GM19324 (cell line): ENCODE measurements at regions not wholly inside any gene's neighbourhood (a gene's known extent, or its start where the extent isn't known, plus 50 kb on each side); places are given as distances from the start of the nearest gene placed in this dataset.
"Not testable (repeated sequence)": the region's sequence is repeated elsewhere in the genome, so short reads cannot be mapped to it uniquely, and the experiment has no call there.

Source experiments
- ATAC-seq: cut with Tn5 transposase; IDR thresholded peaks from one replicate; pipeline ENCODE4 v1.9.1; 2021; ENCODE audit warnings: mild to moderate bottlenecking, moderate library complexity; ENCODE audit not compliant: unreplicated experiment, low FRiP score

- not testable (repeated sequence) for ATAC-seq
Measured at GRCh38 chr18:1388468-1388867, 483.8 kb downstream of the ADCYAP1 start.

DNA sequence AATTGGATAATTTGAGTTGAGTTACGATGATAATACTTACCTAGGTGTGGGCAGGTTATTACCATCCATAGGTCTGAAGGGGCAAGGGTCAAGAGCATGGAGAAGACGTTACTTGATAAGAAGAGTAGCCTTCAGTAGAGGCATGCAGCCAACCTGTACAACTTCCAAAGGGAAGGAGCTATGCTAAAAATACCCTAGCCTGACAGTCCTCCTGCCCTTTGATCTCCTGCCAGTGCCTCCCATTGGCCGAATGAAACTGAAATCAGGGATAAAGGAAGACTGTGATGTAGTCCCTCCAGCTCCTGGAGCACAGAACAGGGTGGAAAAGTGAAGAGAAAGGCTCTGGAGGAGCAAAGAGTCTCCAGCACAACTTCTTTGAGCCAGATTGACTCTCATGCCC, 487.4 kb downstream of the ADCYAP1 start:
- no peak for ATAC-seq

DNA sequence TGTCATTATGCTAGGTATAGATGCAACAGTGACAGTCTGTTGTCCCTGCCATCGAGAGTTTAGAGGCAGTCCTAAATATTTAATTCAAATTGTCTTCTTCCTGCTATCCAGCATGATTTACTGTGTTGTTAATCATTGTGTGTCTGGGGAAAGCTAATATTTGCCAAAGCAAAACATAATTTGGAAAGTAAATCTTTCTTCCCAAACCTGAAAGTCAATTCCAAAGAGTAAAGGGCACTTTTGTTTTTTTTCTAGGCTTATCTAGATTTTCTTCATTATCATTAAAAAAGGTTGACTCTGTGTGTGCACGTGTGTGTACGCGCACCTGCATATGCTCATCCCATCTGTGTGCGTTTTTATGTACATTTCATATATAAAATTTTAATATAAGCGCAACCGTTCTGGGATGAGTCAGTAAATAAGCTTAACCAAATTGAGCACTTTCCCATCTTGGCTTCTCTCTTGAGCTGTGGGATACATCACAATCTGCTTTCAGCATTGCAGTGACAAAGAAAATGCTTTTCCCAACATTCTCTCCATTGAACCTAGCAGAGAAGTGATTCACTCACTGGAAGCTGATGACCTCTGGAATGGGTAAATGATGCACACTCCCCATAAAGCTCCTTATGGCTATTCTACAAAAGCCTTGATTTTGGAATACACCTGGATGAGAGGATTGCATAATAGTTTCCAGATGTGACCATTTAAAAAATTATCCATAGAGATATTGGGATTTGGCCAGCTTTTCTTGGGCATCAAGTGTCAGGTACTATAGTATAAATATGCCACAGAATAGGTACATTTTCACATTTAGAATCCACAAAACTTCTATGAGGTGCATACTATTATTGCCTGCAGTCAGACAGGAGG, 488.4 kb downstream of the ADCYAP1 start:
- no peak for ATAC-seq

DNA sequence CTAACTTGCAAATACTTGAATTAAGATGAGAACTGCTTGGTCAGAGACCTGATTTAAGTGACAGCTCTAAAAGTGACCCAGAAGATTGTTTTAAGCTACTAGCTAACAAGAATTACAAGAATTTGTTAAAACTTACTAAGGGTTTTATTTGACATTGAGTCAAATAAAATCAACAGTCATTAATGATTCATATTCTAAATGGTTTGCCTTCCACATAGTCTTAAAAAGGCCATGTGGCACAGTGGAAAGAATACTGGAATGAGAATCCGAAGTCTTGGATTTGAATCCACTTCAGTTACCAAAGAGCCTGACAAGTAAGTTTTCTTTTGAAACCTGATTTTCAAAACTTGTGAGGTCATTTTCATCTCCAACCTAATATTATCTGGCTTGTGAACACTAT, 489.3 kb downstream of the ADCYAP1 start:
- ATAC-seq: no peak

DNA sequence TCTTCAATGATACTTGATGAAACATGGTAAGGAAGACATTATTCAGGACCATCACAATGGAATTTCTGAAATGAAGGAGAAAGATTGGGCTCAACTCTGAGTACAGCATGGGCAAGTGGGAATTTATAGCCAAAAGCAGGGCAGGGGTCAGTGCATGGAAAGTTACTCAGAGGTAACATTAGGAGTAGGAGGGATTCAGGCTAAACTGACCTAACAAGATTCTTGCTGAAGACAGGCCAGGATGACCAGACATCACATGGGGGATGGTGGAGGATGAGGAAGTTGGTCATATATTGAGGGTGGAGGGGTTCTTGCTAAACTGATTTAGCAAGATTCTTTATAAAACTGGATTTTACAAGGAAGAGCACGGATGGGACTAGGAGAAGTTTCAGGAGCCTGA, 489.8 kb downstream of the ADCYAP1 start:
- no peak for ATAC-seq

GRCh38 chr18:1394966-1395365, 490.3 kb downstream of the ADCYAP1 start:
- no peak for ATAC-seq

- ATAC-seq: no peak
Measured at GRCh38 chr18:1408376-1408775, 503.7 kb downstream of the ADCYAP1 start.

DNA sequence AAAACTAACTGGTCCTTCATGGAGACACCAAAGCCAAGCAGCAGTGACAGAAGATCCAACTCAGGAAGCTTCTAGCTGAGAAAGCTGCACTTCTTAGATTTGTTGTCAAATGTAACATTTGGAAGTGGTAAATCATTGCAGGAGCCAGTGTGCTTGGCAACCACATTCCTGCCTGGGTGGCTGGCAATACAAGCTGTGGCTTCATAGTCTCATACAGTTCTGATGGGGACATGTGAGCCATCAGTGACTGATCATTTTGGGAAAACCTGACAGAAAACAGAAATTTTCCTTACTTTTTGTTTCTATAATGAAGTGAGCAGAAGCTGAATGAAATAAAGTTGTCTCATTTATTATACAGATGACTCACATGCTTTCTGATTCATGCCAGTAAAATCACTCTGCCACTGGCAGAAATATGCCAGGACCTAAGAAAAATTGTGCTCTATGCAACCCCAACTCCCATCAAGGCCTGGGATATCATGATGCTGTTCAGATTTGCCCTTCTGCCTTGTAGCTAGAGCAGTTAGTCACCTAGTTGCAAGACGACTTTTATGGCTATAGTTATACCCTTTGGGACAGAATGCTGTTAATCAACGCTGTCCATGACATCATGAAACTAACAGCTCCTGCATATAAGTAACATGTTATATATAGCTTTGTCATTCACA, 508.1 kb downstream of the ADCYAP1 start:
- no peak for ATAC-seq

DNA sequence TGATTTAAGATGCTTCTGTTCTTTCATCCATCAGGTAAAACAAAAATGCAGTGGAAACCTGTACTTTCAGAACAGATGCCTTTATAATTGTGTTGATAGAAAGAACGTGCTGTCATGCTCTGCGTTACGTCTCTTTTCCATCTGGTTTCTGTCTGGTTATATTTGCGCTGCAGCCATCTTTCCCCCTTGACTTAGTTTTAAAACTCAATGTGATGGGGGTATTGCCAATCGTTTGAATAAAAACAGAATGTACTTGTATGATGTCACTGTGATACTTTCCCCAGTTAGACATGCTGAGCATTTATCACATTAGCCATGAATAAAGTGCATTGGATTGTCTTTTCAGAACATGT, 508.6 kb downstream of the ADCYAP1 start:
- ATAC-seq: no peak

GRCh38 chr18:1416074-1416473, 511.4 kb downstream of the ADCYAP1 start:
- ATAC-seq: no peak

DNA sequence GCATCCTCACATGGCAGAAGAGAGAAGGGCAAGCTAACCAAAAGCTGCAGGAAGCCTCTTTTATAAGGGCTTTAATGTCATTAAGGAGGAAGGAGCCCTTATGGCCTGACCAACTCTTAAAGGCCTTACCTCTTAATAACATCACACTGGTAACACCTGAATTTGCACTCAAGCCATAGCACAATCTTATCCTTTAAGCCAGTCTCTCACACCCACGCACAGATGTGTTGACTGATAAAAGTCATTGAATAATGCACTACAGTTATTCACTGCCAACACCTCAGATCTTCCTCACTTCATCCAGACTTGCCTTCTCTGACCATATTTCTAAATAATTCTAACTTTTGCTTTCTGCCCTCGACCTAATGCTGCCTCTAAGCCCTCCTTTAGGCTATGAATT, 516.8 kb downstream of the ADCYAP1 start:
- ATAC-seq: no peak

DNA sequence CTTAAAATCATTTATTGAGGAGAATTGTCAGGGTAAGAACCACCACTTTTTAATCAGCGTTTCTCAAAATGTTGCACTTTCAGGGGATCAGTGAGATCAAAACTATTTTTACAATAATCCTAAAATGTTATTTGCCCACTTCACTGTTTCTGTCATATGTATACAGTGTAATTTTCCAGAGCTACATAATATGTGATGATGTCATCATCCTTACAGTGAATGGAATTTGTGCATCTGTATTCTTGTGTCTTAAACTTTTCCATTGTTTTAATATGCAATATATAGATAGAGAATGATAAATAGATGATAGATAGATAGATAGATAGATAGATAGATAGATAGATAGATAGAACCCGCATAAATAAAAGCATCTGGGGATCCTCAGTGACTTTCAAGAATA, 518.0 kb downstream of the ADCYAP1 start:
- no peak for ATAC-seq

GRCh38 chr18:1425679-1426078, 521.0 kb downstream of the ADCYAP1 start:
- ATAC-seq: no peak

DNA sequence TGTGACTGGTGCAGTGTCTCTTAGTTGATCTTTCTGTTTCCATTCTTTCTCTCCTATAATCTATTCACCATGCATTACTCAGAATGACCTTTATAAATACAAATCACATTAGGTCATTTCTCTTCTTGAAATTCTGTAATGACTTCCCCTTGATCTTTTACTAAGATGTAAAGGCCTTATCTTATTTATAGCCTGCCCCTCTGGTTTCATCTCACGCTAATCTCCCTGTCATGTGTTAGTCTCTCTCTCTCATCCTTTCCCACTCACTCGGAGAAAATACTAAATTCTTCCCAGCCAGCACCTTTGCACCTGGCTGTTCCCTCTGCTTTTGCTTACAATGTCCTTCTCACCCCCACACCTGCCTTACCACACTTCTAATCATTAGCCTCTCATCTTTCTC, 530.8 kb downstream of the ADCYAP1 start:
- no peak for ATAC-seq

- no peak for ATAC-seq
Measured at GRCh38 chr18:1436199-1436598, 531.5 kb downstream of the ADCYAP1 start.

DNA sequence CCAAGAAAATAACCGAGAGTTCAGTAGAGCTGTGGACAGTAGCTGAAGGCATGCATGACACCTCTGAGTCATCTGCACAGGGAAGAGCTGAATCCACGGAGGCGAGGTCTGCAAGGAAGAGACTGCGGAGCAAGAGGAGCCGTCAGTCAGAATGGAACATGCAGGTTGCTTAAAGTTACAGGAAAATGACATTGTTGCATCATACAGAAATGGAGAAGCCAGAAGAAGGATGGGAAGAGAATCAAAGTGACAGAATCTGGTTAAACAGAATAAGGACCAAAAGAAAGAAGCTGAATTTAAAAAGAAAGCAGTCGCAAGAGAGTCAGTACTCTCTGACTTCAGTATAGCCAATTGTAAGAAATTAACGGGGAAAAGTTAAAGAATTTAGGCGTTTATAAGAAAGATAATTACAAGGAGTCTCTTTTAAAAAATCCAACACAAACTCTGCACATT, 533.8 kb downstream of the ADCYAP1 start:
- ATAC-seq: no peak

GRCh38 chr18:1438967-1439366, 534.3 kb downstream of the ADCYAP1 start:
- no peak for ATAC-seq

DNA sequence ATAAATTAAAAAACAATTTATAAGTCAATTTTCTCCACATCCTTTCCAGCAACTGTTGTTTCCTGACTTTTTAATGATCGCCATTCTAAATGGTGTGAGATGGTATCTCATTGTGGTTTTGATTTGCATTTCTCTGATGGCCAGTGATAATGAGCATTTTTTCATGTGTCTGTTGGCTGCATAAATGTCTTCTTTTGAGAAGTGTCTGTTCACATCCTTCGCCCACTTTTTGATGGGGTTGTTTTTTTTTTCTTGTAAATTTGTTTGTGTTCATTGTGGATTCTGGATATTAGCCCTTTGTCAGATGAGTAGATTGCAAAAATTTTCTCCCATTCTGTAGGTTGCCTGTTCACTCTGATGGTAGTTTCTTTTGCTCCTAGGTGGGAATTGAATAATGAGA, 539.4 kb downstream of the ADCYAP1 start:
- not testable (repeated sequence) for ATAC-seq

GRCh38 chr18:1446765-1447164, 542.1 kb downstream of the ADCYAP1 start:
- ATAC-seq: no peak

- ATAC-seq: no peak
Measured at GRCh38 chr18:1452821-1453220, 548.1 kb downstream of the ADCYAP1 start.

GRCh38 chr18:1455605-1456004, 550.9 kb downstream of the ADCYAP1 start:
- ATAC-seq: no peak

DNA sequence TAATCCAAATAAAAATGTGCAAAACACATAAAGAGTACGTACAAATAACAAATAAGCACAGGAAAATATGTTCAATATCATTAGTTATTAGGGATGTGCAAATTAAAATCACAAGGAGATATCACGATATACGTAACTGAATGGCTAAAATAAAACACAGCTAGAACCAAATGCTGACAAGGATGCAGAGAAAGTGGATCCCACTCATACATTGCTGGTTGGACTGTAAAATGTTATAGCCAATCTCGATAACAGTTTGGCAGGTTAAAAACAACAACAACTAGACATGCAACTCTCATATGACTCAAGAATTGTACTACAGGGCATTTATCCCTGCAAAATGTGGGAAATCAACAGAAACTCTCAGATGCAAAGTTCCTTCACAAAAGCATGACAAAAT, 553.9 kb downstream of the ADCYAP1 start:
- no peak for ATAC-seq
